GM12878 (cell line): ENCODE measurements at regions not wholly inside any gene's neighbourhood (a gene's known extent, or its start where the extent isn't known, plus 50 kb on each side); places are given as distances from the start of the nearest gene placed in this dataset.

ENCODE experiments used
- ATAC-seq: fragments of 200-7000 bp; cut with Tn5 transposase; 3 replicates; pipeline ENCODE4 v1.9.1; 2020; ENCODE audit warnings: mild to moderate bottlenecking, moderate library complexity
- BruUV-seq: library from RNA; stranded (reverse); fragments of 400-500 nt; replicated peaks from 2 replicates; lab custom pipeline; 2021; lab: Mats Ljungman, UMichigan
- CTCF ChIA-PET: fragments of 300-600 bp; sonication (Branson Sonifier 250); formaldehyde crosslinking; extraction: SDS; loops from one replicate; lab custom pipeline; 2021; ENCODE audit warnings: inconsistent platforms; lab: Yijun Ruan, JAX
- POLR2A ChIA-PET: fragments of 350-600 bp; formaldehyde crosslinking; extraction: SDS; loops from one replicate; lab custom pipeline; 2021; ENCODE audit warnings: inconsistent platforms; lab: Charles Lee
- RAD21 ChIA-PET: fragments of 300-600 bp; sonication (Branson Sonifier 250); formaldehyde crosslinking; loops from one replicate; lab custom pipeline; 2023; ENCODE audit warnings: antibody characterized with exemption; ENCODE audit not compliant: unreplicated experiment; lab: Charles Lee
- SMC1A ChIA-PET: fragments of 300-600 bp; sonication (Branson Sonifier 250); formaldehyde crosslinking; loops from one replicate; lab custom pipeline; 2023; ENCODE audit not compliant: unreplicated experiment, uncharacterized antibody; lab: Charles Lee
- DNase-seq: peaks from one replicate; pipeline ENCODE4 v3.0.0-alpha.2; 2011; ENCODE audit warnings: low read depth, low spot score
- FAIRE-seq: peaks from 3 replicates; lab custom pipeline; 2011; peaks lifted over from hg19 to GRCh38; lab: Jason Lieb, UNC
- H2AFZ ChIP-seq: 2 replicates; pipeline ENCODE4 v1.6.0; 2011; ENCODE audit warnings: low read depth, low read length, control low read depth; ENCODE audit not compliant: control insufficient read depth
- H3K27ac ChIP-seq: 2 replicates; pipeline ENCODE4 v1.5.1; 2011; ENCODE audit warnings: control low read depth; ENCODE audit not compliant: control insufficient read depth, insufficient read depth
- H3K27me3 ChIP-seq, 2 experiments: replicated peaks in 1 of 2; 2 replicates each; pipeline versions ENCODE4 v1.6.0 to v1.6.1; 2011; ENCODE audit warnings: low read length in 1 of 2; ENCODE audit not compliant: control insufficient read depth in 2 of 2, insufficient read depth in 2 of 2
- H3K36me3 ChIP-seq, 2 experiments: 2 replicates each; pipeline ENCODE4 v1.5.1; 2011; ENCODE audit warnings: low read length in 1 of 2; ENCODE audit not compliant: control insufficient read depth in 2 of 2, insufficient read depth in 2 of 2
- H3K4me1 ChIP-seq: 2 replicates; pipeline ENCODE4 v1.6.1; 2011; ENCODE audit warnings: mild to moderate bottlenecking, low read length, moderate library complexity, mixed read lengths; ENCODE audit not compliant: control insufficient read depth, insufficient read depth
- H3K4me2 ChIP-seq: 2 replicates; pipeline ENCODE4 v1.6.0; 2011; ENCODE audit warnings: control low read depth; ENCODE audit not compliant: control insufficient read depth, insufficient read depth
- H3K4me3 ChIP-seq: fragments of 200-600 bp; sonication (generic); 2 replicates; pipeline ENCODE4 v1.5.1; 2016
- H3K79me2 ChIP-seq: 2 replicates; pipeline ENCODE4 v1.6.0; 2011; ENCODE audit warnings: low read length; ENCODE audit not compliant: control insufficient read depth, insufficient read depth
- H3K9ac ChIP-seq: 2 replicates; pipeline ENCODE4 v1.8.0; 2011; ENCODE audit warnings: low read length, control low read depth, mixed read lengths; ENCODE audit not compliant: control insufficient read depth, insufficient read depth
- H3K9me3 ChIP-seq: replicated peaks from 3 replicates; pipeline ENCODE4 v1.5.1; 2011; ENCODE audit warnings: mild to moderate bottlenecking, low read length; ENCODE audit not compliant: control insufficient read depth, insufficient read depth
- H4K20me1 ChIP-seq: 2 replicates; pipeline ENCODE4 v1.6.0; 2011; ENCODE audit not compliant: control insufficient read depth, insufficient read depth
- ASH2L ChIP-seq: fragments of 300-600, 200-600 bp; sonication (generic); IDR thresholded peaks from 2 replicates; pipeline ENCODE4 v1.6.1; 2017; ENCODE audit warnings: low read depth, mild to moderate bottlenecking, borderline replicate concordance
- DPF2 ChIP-seq: fragments of 450-650 bp; IDR thresholded peaks from 2 replicates; pipeline ENCODE4 v1.6.1; 2017; ENCODE audit warnings: mild to moderate bottlenecking
- ZBTB4 ChIP-seq: fragments of 450-650 bp; formaldehyde crosslinking; IDR thresholded peaks from 2 replicates; pipeline ENCODE4 v1.4.0; 2022; ENCODE audit warnings: mild to moderate bottlenecking, moderate library complexity
- WGBS: methylation state at CpG from one replicate; pipeline ENCODE4 v1.1.6; 2016; ENCODE audit warnings: low lambda C conversion rate; ENCODE audit not compliant: insufficient replicate concordance, insufficient coverage; ENCODE audit errors: missing lambda C conversion rate; 5-methylcytosine and 5-hydroxymethylcytosine counted together
- in situ Hi-C: fragments of 300-500 bp; cut with MboI; formaldehyde crosslinking; loops from 9 replicates; pipeline ENCODE4 v1.14.3; 2018; ENCODE audit warnings: mixed read lengths
- intact Hi-C: fragments of 100-400 bp; cut with micrococcal nuclease; formaldehyde crosslinking; loops from one replicate; pipeline ENCODE4 v1.14.2; 2022; ENCODE audit not compliant: unreplicated experiment

GRCh38 chr15:97815835-97816234 is 144.7 kb upstream of the ARRDC4 start:
- no peaks in the 10 kb centered on the region for H4K20me1 ChIP-seq
- no peak for ATAC-seq

More at GRCh38 chr15:97815835-97816234, 144.7 kb upstream of the ARRDC4 start:
- CTCF ChIA-PET, result no interaction called here
- no TSS peak for BruUV-seq
- Histone ChIP-seq H3K9ac (no peak overlapping the region), H3K4me3 (no peak overlapping the region), H3K36me3 (no peaks in the 10 kb centered on the region), H3K27ac (no peak overlapping the region), H3K27me3 (no peaks in the 10 kb centered on the region), H3K79me2 (no peaks in the 10 kb centered on the region), H3K4me2 (no peak overlapping the region), H3K4me1 (no peaks in the 10 kb centered on the region), H3K9me3 (no peaks in the 10 kb centered on the region), H2AFZ (no peak overlapping the region)
- POLR2A ChIA-PET, result no interaction called here
- WGBS, result 84% methylated on average over 2 of the region's 2 CpGs
- TF ChIP-seq ZBTB4 (CRISPR knock-in tag) (no peak), ASH2L (no peak), DPF2 (no peak)
- intact Hi-C loops, result no loop called here
- FAIRE-seq (no peak), DNase-seq (no peak)
- RAD21 ChIA-PET, result no interaction called here
- in situ Hi-C loops, result no loop called here
- SMC1A ChIA-PET, result no interaction called here
